GM19025 (cell line): ENCODE measurements at regions not wholly inside any gene's neighbourhood (a gene's known extent, or its start where the extent isn't known, plus 50 kb on each side); places are given as distances from the start of the nearest gene placed in this dataset.

Source experiments
- ATAC-seq: cut with Tn5 transposase; IDR thresholded peaks from one replicate; pipeline ENCODE4 v1.9.1; 2021; ENCODE audit warnings: mild to moderate bottlenecking, low read depth, moderate library complexity; ENCODE audit not compliant: unreplicated experiment

GRCh38 chr3:75983609-75984290, 198.4 kb upstream of the ZNF717 start:
- no peak for ATAC-seq

- no peak for ATAC-seq
Measured at GRCh38 chr3:75985432-75985831, 200.1 kb upstream of the ZNF717 start.

GRCh38 chr3:76010252-76010651, 224.9 kb upstream of the ZNF717 start:
- no peak for ATAC-seq

GRCh38 chr3:76011121-76011520, 225.8 kb upstream of the ZNF717 start:
- ATAC-seq = no peak

GRCh38 chr3:76015496-76015895, 230.1 kb upstream of the ZNF717 start:
- no peak for ATAC-seq

GRCh38 chr3:76016111-76016510, 230.8 kb upstream of the ZNF717 start:
- no peak for ATAC-seq

- no peak for ATAC-seq
Measured at GRCh38 chr3:76016769-76017439, 231.6 kb upstream of the ZNF717 start.

GRCh38 chr3:76021376-76021775, 236.0 kb upstream of the ZNF717 start:
- no peak for ATAC-seq

- ATAC-seq = no peak
Measured at GRCh38 chr3:76024640-76025039, 239.3 kb upstream of the ZNF717 start.

GRCh38 chr3:76025561-76025960, 240.2 kb upstream of the ZNF717 start:
- ATAC-seq = no peak

GRCh38 chr3:76026379-76026778, 241.0 kb upstream of the ZNF717 start:
- ATAC-seq = no peak

GRCh38 chr3:76028774-76029173, 243.4 kb upstream of the ZNF717 start:
- ATAC-seq = no peak

- ATAC-seq = no peak
Measured at GRCh38 chr3:76034649-76035048, 249.3 kb upstream of the ZNF717 start.

- no peak for ATAC-seq
Measured at GRCh38 chr3:76035117-76035516, 249.8 kb upstream of the ZNF717 start.

GRCh38 chr3:76038949-76039348, 253.6 kb upstream of the ZNF717 start:
- ATAC-seq = no peak

GRCh38 chr3:76039431-76039830, 254.1 kb upstream of the ZNF717 start:
- no peak for ATAC-seq

- no peak for ATAC-seq
Measured at GRCh38 chr3:76040946-76041345, 255.6 kb upstream of the ZNF717 start.

GRCh38 chr3:76043746-76044145, 258.4 kb upstream of the ZNF717 start:
- no peak for ATAC-seq

GRCh38 chr3:76044601-76045600, 259.6 kb upstream of the ZNF717 start:
- no peak for ATAC-seq

- ATAC-seq = no peak
Measured at GRCh38 chr3:76047368-76047767, 262.0 kb upstream of the ZNF717 start.

- no peak for ATAC-seq
Measured at GRCh38 chr3:76049776-76050175, 264.4 kb upstream of the ZNF717 start.
